ENCODE measurements at regions not wholly inside any gene's neighbourhood (a gene's known extent, or its start where the extent isn't known, plus 50 kb on each side); places are given as distances from the start of the nearest gene placed in this dataset.

GRCh38 chr9:134503301-134504105, 138.1 kb upstream of the COL5A1 start:
- H3K36me3 ChIP-seq, result no peaks in the 10 kb centered on the region
- H3K4me3 ChIP-seq (replicated peaks in 1 of 3), result no peak overlapping the region
- no peak overlapping the region for H3K27ac ChIP-seq
- intact Hi-C loops (cut with DNase I), result no loop called here
- no peak for DNase-seq
- peaks cover 6% of the 10 kb centered on the region for H3K27me3 ChIP-seq
- H3K9me3 ChIP-seq, result no peaks in the 10 kb centered on the region
- WGBS, 2 donors, result 85 to 86% methylated on average over 7 of the region's 9 CpGs
- TF ChIP-seq POLR2A (IDR thresholded peaks at IDR 0.05) (no peak), CTCF (IDR thresholded peaks at IDR 0.05) (no peak)
- no peaks in the 10 kb centered on the region for H3K4me1 ChIP-seq

- no peak for TF ChIP-seq POLR2A (IDR thresholded peaks at IDR 0.05)
- TF ChIP-seq CTCF (IDR thresholded peaks at IDR 0.05), result no peak
- 92% methylated on average over 7 of the region's 7 CpGs; no CpG with 5 or more reads in 1 of the 2 donors for WGBS, 2 donors
- intact Hi-C loops (cut with DNase I), result no loop called here
Observed at GRCh38 chr9:134504106-134504385, 137.6 kb upstream of the COL5A1 start.

GRCh38 chr9:134505032-134505431, 136.6 kb upstream of the COL5A1 start:
- DNase-seq, result no peak
- intact Hi-C loops (cut with DNase I), result no loop called here
- no peak overlapping the region for H3K27ac ChIP-seq
- H3K36me3 ChIP-seq, result no peaks in the 10 kb centered on the region
- TF ChIP-seq POLR2A (IDR thresholded peaks at IDR 0.05) (no peak), CTCF (IDR thresholded peaks at IDR 0.05) (no peak)
- peaks cover 6% of the 10 kb centered on the region for H3K27me3 ChIP-seq
- H3K4me3 ChIP-seq (replicated peaks in 1 of 3), result no peak overlapping the region
- no peaks in the 10 kb centered on the region for H3K4me1 ChIP-seq
- WGBS, 2 donors, result 77 to 80% methylated on average over 7 to 11 of the region's 11 CpGs
- no peaks in the 10 kb centered on the region for H3K9me3 ChIP-seq

More at GRCh38 chr9:134504106-134504385, 137.6 kb upstream of the COL5A1 start:
- no peaks in the 10 kb centered on the region for H3K9me3 ChIP-seq
- no peak overlapping the region for H3K4me3 ChIP-seq (replicated peaks in 1 of 3)
- H3K27ac ChIP-seq, result no peak overlapping the region
- no peak for DNase-seq
- H3K36me3 ChIP-seq, result no peaks in the 10 kb centered on the region
- H3K4me1 ChIP-seq, result no peaks in the 10 kb centered on the region
- H3K27me3 ChIP-seq, result peaks cover 6% of the 10 kb centered on the region

- Histone ChIP-seq H3K4me1 (no peaks in the 10 kb centered on the region), H3K4me3 (replicated peaks in 1 of 3) (no peak overlapping the region), H3K27me3 (no peaks in the 10 kb centered on the region), H3K27ac (no peak overlapping the region), H3K9me3 (no peaks in the 10 kb centered on the region), H3K36me3 (no peaks in the 10 kb centered on the region)
- no peak for DNase-seq
- TF ChIP-seq CTCF (IDR thresholded peaks at IDR 0.05), result no peak
- TF ChIP-seq POLR2A (IDR thresholded peaks at IDR 0.05), result no peak
- intact Hi-C loops (cut with DNase I), result no loop called here
- 76 to 78% methylated on average over 3 of the region's 3 CpGs for WGBS, 2 donors
Observed at GRCh38 chr9:134509281-134509680, 132.3 kb upstream of the COL5A1 start.

GRCh38 chr9:134509817-134510216, 131.8 kb upstream of the COL5A1 start:
- Histone ChIP-seq H3K27me3 (no peaks in the 10 kb centered on the region), H3K27ac (no peak overlapping the region), H3K9me3 (no peaks in the 10 kb centered on the region), H3K4me1 (no peaks in the 10 kb centered on the region), H3K4me3 (replicated peaks in 1 of 3) (no peak overlapping the region), H3K36me3 (no peaks in the 10 kb centered on the region)
- no peak for DNase-seq
- TF ChIP-seq POLR2A (IDR thresholded peaks at IDR 0.05), result no peak
- no peak for TF ChIP-seq CTCF (IDR thresholded peaks at IDR 0.05)
- WGBS, 2 donors, result 95 to 97% methylated on average over 2 of the region's 2 CpGs
- intact Hi-C loops (cut with DNase I), result no loop called here

Data from thyroid gland (tissue), 4 donors.